ENCODE measurements at regions not wholly inside any gene's neighbourhood (a gene's known extent, or its start where the extent isn't known, plus 50 kb on each side); places are given as distances from the start of the nearest gene placed in this dataset.

GRCh38 chr6:43880236-43881137 is 110.5 kb downstream of the VEGFA start:
- Histone ChIP-seq H3K27me3 (no peaks in the 10 kb centered on the region), H3K4me3 (no peak overlapping the region), H3K9me3 (no peaks in the 10 kb centered on the region), H3K27ac (no peak overlapping the region), H3K4me1 (no peaks in the 10 kb centered on the region), H3K36me3 (no peaks in the 10 kb centered on the region)
- in situ Hi-C loops (cut with MboI; ENCODE audit: low sequenced_read_pairs in 4 of 4) (no loop called here), intact Hi-C loops (cut with DNase I; ENCODE audit: low total_unique reads) (no loop called here)
- TF ChIP-seq POLR2A (IDR thresholded peaks at IDR 0.05) = no peak
- no peak for TF ChIP-seq CTCF (IDR thresholded peaks at IDR 0.05 in 4 of 5, conservative IDR thresholded peaks at IDR 0.05 in 1 of 5)
- ATAC-seq (no peak), DNase-seq (no peak)

- no peak overlapping the region for H3K4me3 ChIP-seq
- ATAC-seq = no peak
- DNase-seq = no peak
- H3K4me1 ChIP-seq = no peaks in the 10 kb centered on the region
- no peaks in the 10 kb centered on the region for H3K27me3 ChIP-seq
- in situ Hi-C loops (cut with MboI; ENCODE audit: low sequenced_read_pairs in 4 of 4) (no loop called here), intact Hi-C loops (cut with DNase I; ENCODE audit: low total_unique reads) (no loop called here)
- no peaks in the 10 kb centered on the region for H3K9me3 ChIP-seq
- TF ChIP-seq CTCF (IDR thresholded peaks at IDR 0.05 in 4 of 5, conservative IDR thresholded peaks at IDR 0.05 in 1 of 5) (no peak), POLR2A (IDR thresholded peaks at IDR 0.05) (no peak)
- H3K27ac ChIP-seq = no peak overlapping the region
- no peaks in the 10 kb centered on the region for H3K36me3 ChIP-seq
These were observed 109.7 kb downstream of the VEGFA start for GRCh38 chr6:43879722-43880121.

- in situ Hi-C loops (cut with MboI; ENCODE audit: low sequenced_read_pairs in 4 of 4) (no loop called here), intact Hi-C loops (cut with DNase I; ENCODE audit: low total_unique reads) (no loop called here)
- DNase-seq = no peak
- no peak overlapping the region for H3K27ac ChIP-seq
- H3K4me3 ChIP-seq = no peak overlapping the region
- H3K4me1 ChIP-seq = no peaks in the 10 kb centered on the region
- no peaks in the 10 kb centered on the region for H3K36me3 ChIP-seq
- TF ChIP-seq POLR2A (IDR thresholded peaks at IDR 0.05) (no peak), CTCF (IDR thresholded peaks at IDR 0.05 in 4 of 5, conservative IDR thresholded peaks at IDR 0.05 in 1 of 5) (no peak)
- H3K9me3 ChIP-seq = no peaks in the 10 kb centered on the region
- ATAC-seq = peak in 1 of 2 donors; percentile 24
- no peaks in the 10 kb centered on the region for H3K27me3 ChIP-seq
These were observed 108.9 kb downstream of the VEGFA start for GRCh38 chr6:43878823-43879495.

GRCh38 chr6:43878127-43878634 is 108.2 kb downstream of the VEGFA start:
- intact Hi-C loops (cut with DNase I; ENCODE audit: low total_unique reads) = no loop called here
- no peaks in the 10 kb centered on the region for H3K4me1 ChIP-seq

More at GRCh38 chr6:43878127-43878634, 108.2 kb downstream of the VEGFA start:
- H3K27me3 ChIP-seq = no peaks in the 10 kb centered on the region
- no peak for TF ChIP-seq POLR2A (IDR thresholded peaks at IDR 0.05)
- TF ChIP-seq CTCF (IDR thresholded peaks at IDR 0.05 in 4 of 5, conservative IDR thresholded peaks at IDR 0.05 in 1 of 5) = no peak
- H3K4me3 ChIP-seq = no peak overlapping the region
- no peak overlapping the region for H3K27ac ChIP-seq
- ATAC-seq (no peak), DNase-seq (no peak)
- in situ Hi-C loops (cut with MboI; ENCODE audit: low sequenced_read_pairs in 4 of 4) = no loop called here
- no peaks in the 10 kb centered on the region for H3K9me3 ChIP-seq
- H3K36me3 ChIP-seq = no peaks in the 10 kb centered on the region
